ENCODE measurements at regions not wholly inside any gene's neighbourhood (a gene's known extent, or its start where the extent isn't known, plus 50 kb on each side); places are given as distances from the start of the nearest gene placed in this dataset.

DNA sequence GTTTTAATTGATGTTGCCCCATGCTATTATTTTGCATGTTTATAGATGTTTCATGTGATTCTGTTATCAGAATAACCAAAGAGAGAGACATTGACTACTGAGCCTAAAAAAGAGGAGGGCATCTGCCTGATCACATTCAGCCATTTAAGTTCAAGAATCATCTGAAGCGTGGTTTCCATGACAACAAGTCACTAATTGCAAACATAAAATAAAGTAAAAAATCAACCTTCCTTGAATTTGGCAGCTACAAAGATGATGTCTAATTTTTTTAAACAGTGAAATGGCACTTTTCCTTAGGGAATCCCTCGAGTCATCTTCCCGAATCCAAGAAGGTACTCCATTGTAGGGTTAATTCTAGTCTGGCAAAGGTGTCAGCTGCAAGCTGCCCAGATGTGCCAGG, 884.2 kb downstream of the DIAPH3 start:
- Histone ChIP-seq H3T11ph (ENCODE audit: low read length) (no peak overlapping the region), H3K9ac (ENCODE audit: extremely low read depth, insufficient read length, low read length) (no peak overlapping the region), H3K23me2 (ENCODE audit: insufficient read length, low read depth, low read length, poor library complexity, severe bottlenecking) (no peaks in the 10 kb centered on the region), H3K9me3 (ENCODE audit: control insufficient read depth, low read depth, low read length) (no peaks in the 10 kb centered on the region), H3K56ac (ENCODE audit: insufficient read length, low read depth, low read length) (no peak overlapping the region), H2AK5ac (ENCODE audit: insufficient read length, low read length) (no peak overlapping the region), H3K79me1 (ENCODE audit: insufficient read depth, low read depth, low read length, poor library complexity, severe bottlenecking) (no peaks in the 10 kb centered on the region), H2BK15ac (ENCODE audit: low read depth, low read length) (no peak overlapping the region), H3K27ac (ENCODE audit: insufficient read length, low read depth, low read length) (no peak overlapping the region), H2BK20ac (ENCODE audit: low read depth, low read length, poor library complexity, severe bottlenecking) (no peak overlapping the region), H4K20me1 (ENCODE audit: control insufficient read depth, insufficient read depth, insufficient read length) (no peaks in the 10 kb centered on the region), H2BK12ac (ENCODE audit: insufficient read length, low read depth, low read length) (no peak overlapping the region), H2BK5ac (ENCODE audit: insufficient read length, low read length) (no peak overlapping the region), H3K23ac (ENCODE audit: insufficient read length, low read depth, low read length) (no peak overlapping the region), H3K4me2 (ENCODE audit: insufficient read depth, insufficient read length, low read length) (no peak overlapping the region), H3K4ac (ENCODE audit: low read depth, low read length) (no peak overlapping the region), H3K27me3 (ENCODE audit: insufficient read depth, low read length) (no peaks in the 10 kb centered on the region; the same call in 1 of the 2 replicates), H2BK120ac (ENCODE audit: low read depth, low read length, poor library complexity, severe bottlenecking) (no peak overlapping the region), H2AFZ (ENCODE audit: low read length) (no peak overlapping the region), H4K5ac (ENCODE audit: insufficient read length, low read depth, low read length) (no peak overlapping the region), H3K79me2 (ENCODE audit: insufficient read depth, low read length) (no peaks in the 10 kb centered on the region), H4K91ac (ENCODE audit: insufficient read length, low read depth, low read length) (no peak overlapping the region), H4K8ac (replicated peaks; ENCODE audit: insufficient read length, low read depth, low read length) (no peak overlapping the region), H3K14ac (ENCODE audit: insufficient read depth, low read length) (no peak overlapping the region), H3K4me1 (ENCODE audit: insufficient read depth, low read length) (no peaks in the 10 kb centered on the region), H3K18ac (ENCODE audit: insufficient read length, low read depth, low read length) (no peak overlapping the region)
- no peak for TF ChIP-seq CTCF (conservative IDR thresholded peaks at IDR 0.05)
- Mint-ChIP-seq H3K9me3 (no peaks in the 10 kb centered on the region), H3K27ac (no peak overlapping the region), H3K36me3 (ENCODE audit: insufficient read depth in 1 of 3, low read depth in 3 of 3) (no peaks in the 10 kb centered on the region), H3K4me1 (peaks cover 4 to 7% of the 10 kb centered on the region in 2 experiments; a peak in 3 of 4 replicates), H3K27me3 (ENCODE audit: low read depth) (peaks cover 69% of the 10 kb centered on the region), H3K4me3 (no peak overlapping the region)
- DNase-seq: no peak
- WGBS (ENCODE audit: extremely low coverage, insufficient read length, low lambda C conversion rate): no CpG with 5 or more reads among the region's 3 CpGs
